ENCODE measurements at regions not wholly inside any gene's neighbourhood (a gene's known extent, or its start where the extent isn't known, plus 50 kb on each side); places are given as distances from the start of the nearest gene placed in this dataset.
A peak's percentile ranks its signal among the peaks of the same experiment; 100 is the strongest.

GRCh38 chr19:27796073-27796472 lies 1416.9 kb downstream of the UQCRFS1 start:
- no peak for DNase-seq (ENCODE audit: extremely low read depth in 1 of 11, low read depth in 9 of 11, low spot score in 4 of 11)

GRCh38 chr19:27795369-27795768 lies 1417.6 kb downstream of the UQCRFS1 start:
- DNase-seq (ENCODE audit: extremely low read depth in 1 of 11, low read depth in 9 of 11, low spot score in 4 of 11): no peak

- DNase-seq (ENCODE audit: extremely low read depth in 1 of 11, low read depth in 9 of 11, low spot score in 4 of 11): peak in 5 of 11 donors; percentile 2 to 19 (median 6)
Observed at GRCh38 chr19:27794494-27795042, 1418.4 kb downstream of the UQCRFS1 start.

- peak; percentile 79 to 91 (median 87) for DNase-seq (ENCODE audit: extremely low read depth in 1 of 11, low read depth in 9 of 11, low spot score in 4 of 11)
Observed at GRCh38 chr19:27793644-27794493, 1419.1 kb downstream of the UQCRFS1 start.

GRCh38 chr19:27793128-27793643 lies 1419.8 kb downstream of the UQCRFS1 start:
- peak in 10 of 11 donors; percentile 35 to 75 (median 52) for DNase-seq (ENCODE audit: extremely low read depth in 1 of 11, low read depth in 9 of 11, low spot score in 4 of 11)

- DNase-seq (ENCODE audit: extremely low read depth in 1 of 11, low read depth in 9 of 11, low spot score in 4 of 11): no peak
Observed at GRCh38 chr19:27792576-27793127, 1420.3 kb downstream of the UQCRFS1 start.

- DNase-seq (ENCODE audit: extremely low read depth in 1 of 11, low read depth in 9 of 11, low spot score in 4 of 11): no peak
Observed at GRCh38 chr19:27780367-27781075, 1432.4 kb downstream of the UQCRFS1 start.

- DNase-seq (ENCODE audit: extremely low read depth in 1 of 11, low read depth in 9 of 11, low spot score in 4 of 11): no peak
Observed at GRCh38 chr19:27779954-27780353, 1433.0 kb downstream of the UQCRFS1 start.

GRCh38 chr19:27777726-27778125 lies 1435.2 kb downstream of the UQCRFS1 start:
- DNase-seq (ENCODE audit: extremely low read depth in 1 of 11, low read depth in 9 of 11, low spot score in 4 of 11): no peak

- DNase-seq (ENCODE audit: extremely low read depth in 1 of 11, low read depth in 9 of 11, low spot score in 4 of 11): no peak
Observed at GRCh38 chr19:27777242-27777641, 1435.7 kb downstream of the UQCRFS1 start.

GRCh38 chr19:27776524-27776923 lies 1436.4 kb downstream of the UQCRFS1 start:
- DNase-seq (ENCODE audit: extremely low read depth in 1 of 11, low read depth in 9 of 11, low spot score in 4 of 11): no peak

GRCh38 chr19:27776020-27776419 lies 1436.9 kb downstream of the UQCRFS1 start:
- no peak for DNase-seq (ENCODE audit: extremely low read depth in 1 of 11, low read depth in 9 of 11, low spot score in 4 of 11)

- no peak for DNase-seq (ENCODE audit: extremely low read depth in 1 of 11, low read depth in 9 of 11, low spot score in 4 of 11)
Observed at GRCh38 chr19:27775395-27775794, 1437.6 kb downstream of the UQCRFS1 start.

GRCh38 chr19:27774827-27775226 lies 1438.1 kb downstream of the UQCRFS1 start:
- DNase-seq (ENCODE audit: extremely low read depth in 1 of 11, low read depth in 9 of 11, low spot score in 4 of 11): no peak

- no peak for DNase-seq (ENCODE audit: extremely low read depth in 1 of 11, low read depth in 9 of 11, low spot score in 4 of 11)
Observed at GRCh38 chr19:27774337-27774736, 1438.6 kb downstream of the UQCRFS1 start.

- no peak for DNase-seq (ENCODE audit: extremely low read depth in 1 of 11, low read depth in 9 of 11, low spot score in 4 of 11)
Observed at GRCh38 chr19:27773318-27774094, 1439.4 kb downstream of the UQCRFS1 start.

GRCh38 chr19:27772059-27772458 lies 1440.9 kb downstream of the UQCRFS1 start:
- DNase-seq (ENCODE audit: extremely low read depth in 1 of 11, low read depth in 9 of 11, low spot score in 4 of 11): no peak

GRCh38 chr19:27770095-27770494 lies 1442.9 kb downstream of the UQCRFS1 start:
- DNase-seq (ENCODE audit: extremely low read depth in 1 of 11, low read depth in 9 of 11, low spot score in 4 of 11): no peak

GRCh38 chr19:27767234-27767633 lies 1445.7 kb downstream of the UQCRFS1 start:
- no peak for DNase-seq (ENCODE audit: extremely low read depth in 1 of 11, low read depth in 9 of 11, low spot score in 4 of 11)
